Psoas muscle (tissue), 7 donors: ENCODE measurements at regions not wholly inside any gene's neighbourhood (a gene's known extent, or its start where the extent isn't known, plus 50 kb on each side); places are given as distances from the start of the nearest gene placed in this dataset.

ENCODE experiments used
- ATAC-seq, 4 donors: fragments of 200-7000 bp; cut with Tn5 transposase; one replicate each; pipeline ENCODE4 v1.9.1; 2020; ENCODE audit warnings: moderate library complexity in 3 of 4, mild to moderate bottlenecking in 2 of 4
- DNase-seq, 2 donors: peaks; one replicate each; pipeline ENCODE4 v3.0.0-alpha.2; 2020
- H3K27ac ChIP-seq: fragments of 200-600 bp; one replicate; pipeline ENCODE4 v1.8.0; 2022
- H3K27me3 ChIP-seq, 3 donors: fragments of 200-600 bp in 1 of 3; one replicate each; pipeline versions ENCODE4 v1.6.1 to v1.8.0; 2013 to 2022; ENCODE audit warnings: low read length in 2 of 3, mild to moderate bottlenecking in 2 of 3, moderate library complexity in 1 of 3; ENCODE audit not compliant: insufficient read depth in 3 of 3
- H3K36me3 ChIP-seq, 2 donors: fragments of 200-600 bp in 1 of 2; one replicate each; pipeline versions ENCODE4 v1.6.1 to v1.8.0; 2013 to 2022; ENCODE audit warnings: low read depth in 1 of 2, mild to moderate bottlenecking in 1 of 2, moderate library complexity in 1 of 2; ENCODE audit not compliant: insufficient read depth in 1 of 2
- H3K4me1 ChIP-seq: fragments of 200-600 bp; one replicate; pipeline ENCODE4 v1.8.0; 2022
- H3K4me3 ChIP-seq: fragments of 200-600 bp; one replicate; pipeline ENCODE4 v1.8.0; 2022; ENCODE audit warnings: mild to moderate bottlenecking
- H3K9me3 ChIP-seq: fragments of 200-600 bp; one replicate; pipeline ENCODE4 v1.8.0; 2022
- WGBS, 3 donors: extraction: QIAGEN DNeasy Blood & Tissue Kit; methylation state at CpG; one replicate each; pipeline versions ENCODE4 v1.1.6 to v1.1.7; 2013; 5-methylcytosine and 5-hydroxymethylcytosine counted together
- intact Hi-C, 2 donors: fragments of 100-400 bp; cut with DNase I; formaldehyde crosslinking; loops; one replicate each; pipeline versions ENCODE4 v1.11.0 to v1.14.2; 2022
- TF ChIP-seq, protein P1 (sequence below): fragments of 200-600 bp; IDR thresholded peaks from one replicate; pipeline ENCODE4 v1.8.0; 2022; ENCODE audit warnings: antibody characterized with exemption
- donor health status: healthy with polysubstance abuse.
- donor health status: DM: no; HTN: no; CAD: no; lungs with moderate emphysema.
- donor health status: Bipolar disorder and iron deficiency.
- donor health status: healthy.
- donor health status: DM: yes; HTN: yes; CAD: no.
- donor health status: DM: no; HTN: no; CAD: no.
- donor health status: DM: yes; HTN: yes; CAD: no.

DNA sequence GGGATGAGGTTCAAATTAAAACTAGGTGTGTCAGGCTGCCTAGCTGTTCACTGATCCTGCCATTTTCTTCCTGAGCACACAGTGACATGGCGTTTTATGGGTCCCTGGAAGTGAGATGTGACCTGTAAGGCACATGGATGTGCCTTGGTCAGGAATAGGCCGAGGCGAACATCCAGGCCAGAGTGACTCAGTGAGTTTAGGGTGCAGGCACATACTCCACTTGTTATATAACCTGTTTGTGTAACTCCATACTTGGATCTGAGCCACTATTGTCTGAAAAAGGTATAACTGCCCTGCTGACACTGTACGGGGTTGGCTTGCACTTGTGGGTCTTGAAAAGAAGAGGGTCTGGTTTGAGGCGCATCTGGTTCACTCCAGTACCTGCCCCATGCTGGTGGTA, 150.1 kb upstream of the ADAMTS16 start:
- no peaks in the 10 kb centered on the region for H3K4me1 ChIP-seq
- TF ChIP-seq, protein P1, sequence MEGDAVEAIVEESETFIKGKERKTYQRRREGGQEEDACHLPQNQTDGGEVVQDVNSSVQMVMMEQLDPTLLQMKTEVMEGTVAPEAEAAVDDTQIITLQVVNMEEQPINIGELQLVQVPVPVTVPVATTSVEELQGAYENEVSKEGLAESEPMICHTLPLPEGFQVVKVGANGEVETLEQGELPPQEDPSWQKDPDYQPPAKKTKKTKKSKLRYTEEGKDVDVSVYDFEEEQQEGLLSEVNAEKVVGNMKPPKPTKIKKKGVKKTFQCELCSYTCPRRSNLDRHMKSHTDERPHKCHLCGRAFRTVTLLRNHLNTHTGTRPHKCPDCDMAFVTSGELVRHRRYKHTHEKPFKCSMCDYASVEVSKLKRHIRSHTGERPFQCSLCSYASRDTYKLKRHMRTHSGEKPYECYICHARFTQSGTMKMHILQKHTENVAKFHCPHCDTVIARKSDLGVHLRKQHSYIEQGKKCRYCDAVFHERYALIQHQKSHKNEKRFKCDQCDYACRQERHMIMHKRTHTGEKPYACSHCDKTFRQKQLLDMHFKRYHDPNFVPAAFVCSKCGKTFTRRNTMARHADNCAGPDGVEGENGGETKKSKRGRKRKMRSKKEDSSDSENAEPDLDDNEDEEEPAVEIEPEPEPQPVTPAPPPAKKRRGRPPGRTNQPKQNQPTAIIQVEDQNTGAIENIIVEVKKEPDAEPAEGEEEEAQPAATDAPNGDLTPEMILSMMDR = no peak
- no peaks in the 10 kb centered on the region for H3K27me3 ChIP-seq
- H3K4me3 ChIP-seq = no peak overlapping the region
- intact Hi-C loops = no loop called here
- H3K36me3 ChIP-seq = no peaks in the 10 kb centered on the region
- DNase-seq (no peak), ATAC-seq (no peak)
- WGBS, 3 donors = 83 to 90% (median 86%) methylated on average over 5 of the region's 5 CpGs
- H3K9me3 ChIP-seq = no peaks in the 10 kb centered on the region
- H3K27ac ChIP-seq = no peak overlapping the region

GRCh38 chr5:4990462-4990861, 149.7 kb upstream of the ADAMTS16 start:
- H3K4me3 ChIP-seq = no peak overlapping the region
- no peaks in the 10 kb centered on the region for H3K36me3 ChIP-seq
- H3K9me3 ChIP-seq = no peaks in the 10 kb centered on the region
- TF ChIP-seq, protein P1 = no peak
- 40 to 53% (median 44%) methylated on average over 4 of the region's 4 CpGs for WGBS, 3 donors
- intact Hi-C loops = no loop called here
- no peaks in the 10 kb centered on the region for H3K27me3 ChIP-seq
- ATAC-seq (no peak), DNase-seq (no peak)
- H3K27ac ChIP-seq = no peak overlapping the region
- H3K4me1 ChIP-seq = no peaks in the 10 kb centered on the region

DNA sequence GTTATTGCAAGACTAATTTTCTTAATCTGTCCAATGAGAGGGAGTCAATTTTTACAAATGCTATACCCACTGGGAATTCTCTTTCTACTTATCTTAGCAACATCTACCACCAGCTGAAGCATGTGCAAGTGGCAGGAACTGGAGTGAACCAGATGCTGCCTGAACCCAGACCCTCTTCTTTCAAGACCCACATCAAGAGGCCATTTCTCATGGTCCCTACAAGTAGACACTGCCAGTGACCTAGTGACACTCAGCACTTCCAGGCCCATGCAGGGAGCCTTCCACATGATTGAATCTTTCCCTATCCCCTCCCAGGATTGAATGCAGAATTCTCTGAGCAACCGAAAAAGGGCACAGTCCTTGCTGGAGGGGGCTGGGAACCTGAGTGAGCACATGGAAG, 148.2 kb upstream of the ADAMTS16 start:
- no peaks in the 10 kb centered on the region for H3K4me1 ChIP-seq
- H3K27me3 ChIP-seq = no peaks in the 10 kb centered on the region
- intact Hi-C loops = no loop called here
- H3K9me3 ChIP-seq = no peaks in the 10 kb centered on the region
- TF ChIP-seq, protein P1 = no peak
- no peaks in the 10 kb centered on the region for H3K36me3 ChIP-seq
- WGBS, 3 donors = 78 to 81% (median 79%) methylated on average over 1 of the region's 1 CpG
- no peak overlapping the region for H3K27ac ChIP-seq
- no peak overlapping the region for H3K4me3 ChIP-seq
- ATAC-seq (no peak), DNase-seq (no peak)

- Histone ChIP-seq H3K4me3 (no peak overlapping the region), H3K9me3 (no peaks in the 10 kb centered on the region), H3K27ac (no peak overlapping the region), H3K36me3 (no peaks in the 10 kb centered on the region), H3K4me1 (no peaks in the 10 kb centered on the region), H3K27me3 (no peaks in the 10 kb centered on the region)
- TF ChIP-seq, protein P1 = no peak
- no peak for ATAC-seq
- DNase-seq = no peak
- WGBS, 3 donors = 31 to 50% (median 38%) methylated on average over 4 of the region's 4 CpGs
- intact Hi-C loops = no loop called here
Observed at GRCh38 chr5:4995014-4995413, 145.1 kb upstream of the ADAMTS16 start.

GRCh38 chr5:5005353-5005752, 134.8 kb upstream of the ADAMTS16 start:
- no peaks in the 10 kb centered on the region for H3K27me3 ChIP-seq
- intact Hi-C loops = no loop called here
- no peak overlapping the region for H3K4me3 ChIP-seq
- no peaks in the 10 kb centered on the region for H3K36me3 ChIP-seq
- ATAC-seq = no peak
- WGBS, 3 donors = 82 to 92% (median 85%) methylated on average over 3 of the region's 3 CpGs
- H3K27ac ChIP-seq = no peak overlapping the region
- TF ChIP-seq, protein P1 = no peak
- no peaks in the 10 kb centered on the region for H3K4me1 ChIP-seq
- H3K9me3 ChIP-seq = no peaks in the 10 kb centered on the region
- DNase-seq = no peak
